GM12878 (cell line): ENCODE measurements at regions not wholly inside any gene's neighbourhood (a gene's known extent, or its start where the extent isn't known, plus 50 kb on each side); places are given as distances from the start of the nearest gene placed in this dataset.
"Not testable (repeated sequence)": the region's sequence is repeated elsewhere in the genome, so short reads cannot be mapped to it uniquely, and the experiment has no call there.

Experiments used
- ATAC-seq: fragments of 200-7000 bp; cut with Tn5 transposase; 3 replicates; pipeline ENCODE4 v1.9.1; 2020; ENCODE audit warnings: mild to moderate bottlenecking, moderate library complexity
- BruUV-seq: library from RNA; stranded (reverse); fragments of 400-500 nt; replicated peaks from 2 replicates; lab custom pipeline; 2021; lab: Mats Ljungman, UMichigan
- CTCF ChIA-PET: fragments of 300-600 bp; sonication (Branson Sonifier 250); formaldehyde crosslinking; extraction: SDS; loops from one replicate; lab custom pipeline; 2021; ENCODE audit warnings: inconsistent platforms; lab: Yijun Ruan, JAX
- POLR2A ChIA-PET: fragments of 350-600 bp; formaldehyde crosslinking; extraction: SDS; loops from one replicate; lab custom pipeline; 2021; ENCODE audit warnings: inconsistent platforms; lab: Charles Lee
- RAD21 ChIA-PET: fragments of 300-600 bp; sonication (Branson Sonifier 250); formaldehyde crosslinking; loops from one replicate; lab custom pipeline; 2023; ENCODE audit warnings: antibody characterized with exemption; ENCODE audit not compliant: unreplicated experiment; lab: Charles Lee
- SMC1A ChIA-PET: fragments of 300-600 bp; sonication (Branson Sonifier 250); formaldehyde crosslinking; loops from one replicate; lab custom pipeline; 2023; ENCODE audit not compliant: unreplicated experiment, uncharacterized antibody; lab: Charles Lee
- DNase-seq: peaks from one replicate; pipeline ENCODE4 v3.0.0-alpha.2; 2011; ENCODE audit warnings: low read depth, low spot score
- FAIRE-seq: peaks from 3 replicates; lab custom pipeline; 2011; peaks lifted over from hg19 to GRCh38; lab: Jason Lieb, UNC
- H2AFZ ChIP-seq: 2 replicates; pipeline ENCODE4 v1.6.0; 2011; ENCODE audit warnings: low read depth, low read length, control low read depth; ENCODE audit not compliant: control insufficient read depth
- H3K27ac ChIP-seq: 2 replicates; pipeline ENCODE4 v1.5.1; 2011; ENCODE audit warnings: control low read depth; ENCODE audit not compliant: control insufficient read depth, insufficient read depth
- H3K27me3 ChIP-seq, 2 experiments: replicated peaks in 1 of 2; 2 replicates each; pipeline versions ENCODE4 v1.6.0 to v1.6.1; 2011; ENCODE audit warnings: low read length in 1 of 2; ENCODE audit not compliant: control insufficient read depth in 2 of 2, insufficient read depth in 2 of 2
- H3K36me3 ChIP-seq, 2 experiments: 2 replicates each; pipeline ENCODE4 v1.5.1; 2011; ENCODE audit warnings: low read length in 1 of 2; ENCODE audit not compliant: control insufficient read depth in 2 of 2, insufficient read depth in 2 of 2
- H3K4me1 ChIP-seq: 2 replicates; pipeline ENCODE4 v1.6.1; 2011; ENCODE audit warnings: mild to moderate bottlenecking, low read length, moderate library complexity, mixed read lengths; ENCODE audit not compliant: control insufficient read depth, insufficient read depth
- H3K4me2 ChIP-seq: 2 replicates; pipeline ENCODE4 v1.6.0; 2011; ENCODE audit warnings: control low read depth; ENCODE audit not compliant: control insufficient read depth, insufficient read depth
- H3K4me3 ChIP-seq: fragments of 200-600 bp; sonication (generic); 2 replicates; pipeline ENCODE4 v1.5.1; 2016
- H3K79me2 ChIP-seq: 2 replicates; pipeline ENCODE4 v1.6.0; 2011; ENCODE audit warnings: low read length; ENCODE audit not compliant: control insufficient read depth, insufficient read depth
- H3K9ac ChIP-seq: 2 replicates; pipeline ENCODE4 v1.8.0; 2011; ENCODE audit warnings: low read length, control low read depth, mixed read lengths; ENCODE audit not compliant: control insufficient read depth, insufficient read depth
- H3K9me3 ChIP-seq: replicated peaks from 3 replicates; pipeline ENCODE4 v1.5.1; 2011; ENCODE audit warnings: mild to moderate bottlenecking, low read length; ENCODE audit not compliant: control insufficient read depth, insufficient read depth
- H4K20me1 ChIP-seq: 2 replicates; pipeline ENCODE4 v1.6.0; 2011; ENCODE audit not compliant: control insufficient read depth, insufficient read depth
- CHD1 ChIP-seq: IDR thresholded peaks from 2 replicates; pipeline ENCODE4 v1.6.1; 2012; ENCODE audit warnings: low read depth, low read length, improper control_type of control experiment
- HSF1 ChIP-seq: fragments of 150-350 bp; IDR thresholded peaks from 2 replicates; pipeline ENCODE4 v1.6.1; 2014; ENCODE audit warnings: mild to moderate bottlenecking, low read depth, low read length
- ZNF687 ChIP-seq: fragments of 450-650 bp; IDR thresholded peaks from 2 replicates; pipeline ENCODE4 v1.6.1; 2017; ENCODE audit warnings: mild to moderate bottlenecking, moderate library complexity
- WGBS: methylation state at CpG from one replicate; pipeline ENCODE4 v1.1.6; 2016; ENCODE audit warnings: low lambda C conversion rate; ENCODE audit not compliant: insufficient replicate concordance, insufficient coverage; ENCODE audit errors: missing lambda C conversion rate; 5-methylcytosine and 5-hydroxymethylcytosine counted together
- in situ Hi-C: fragments of 300-500 bp; cut with MboI; formaldehyde crosslinking; loops from 9 replicates; pipeline ENCODE4 v1.14.3; 2018; ENCODE audit warnings: mixed read lengths
- intact Hi-C: fragments of 100-400 bp; cut with micrococcal nuclease; formaldehyde crosslinking; loops from one replicate; pipeline ENCODE4 v1.14.2; 2022; ENCODE audit not compliant: unreplicated experiment

- Histone ChIP-seq H3K4me1 (no peaks in the 10 kb centered on the region), H3K27me3 (no peaks in the 10 kb centered on the region), H4K20me1 (no peaks in the 10 kb centered on the region), H3K9ac (no peak overlapping the region), H2AFZ (no peak overlapping the region), H3K79me2 (no peaks in the 10 kb centered on the region), H3K27ac (no peak overlapping the region), H3K4me2 (no peak overlapping the region), H3K4me3 (no peak overlapping the region), H3K9me3 (no peaks in the 10 kb centered on the region), H3K36me3 (no peaks in the 10 kb centered on the region)
- ChIA-PET POLR2A (no interaction called here), SMC1A (no interaction called here), CTCF (interaction anchor here (1.3 kb wide), 1 partner anchor 10 kb away, joined by 3 read pairs; no protein-coding TSS in a partner anchor), RAD21 (no interaction called here)
- TF ChIP-seq ZNF687, result no peak
- 0% methylated on average over 3 of the region's 3 CpGs for WGBS
- DNase-seq (no peak), ATAC-seq (no peak), FAIRE-seq (no peak)
- in situ Hi-C loops (no loop called here), intact Hi-C loops (no loop called here)
- no TSS peak for BruUV-seq
These were observed 234.1 kb upstream of the ACTBL2 start for GRCh38 chr5:57716661-57717060.

GRCh38 chr5:57715296-57715695, 232.7 kb upstream of the ACTBL2 start:
- RAD21 ChIA-PET, result no interaction called here
- Histone ChIP-seq H3K4me2 (no peak overlapping the region), H3K9me3 (no peaks in the 10 kb centered on the region), H4K20me1 (no peaks in the 10 kb centered on the region), H2AFZ (no peak overlapping the region), H3K36me3 (no peaks in the 10 kb centered on the region), H3K4me3 (no peak overlapping the region), H3K4me1 (no peaks in the 10 kb centered on the region), H3K27me3 (no peaks in the 10 kb centered on the region), H3K27ac (no peak overlapping the region), H3K9ac (no peak overlapping the region), H3K79me2 (no peaks in the 10 kb centered on the region)
- in situ Hi-C loops, result no loop called here
- intact Hi-C loops, result no loop called here
- no TSS peak for BruUV-seq
- CTCF ChIA-PET, result no interaction called here
- 2% methylated on average over 2 of the region's 2 CpGs for WGBS
- DNase-seq, result no peak
- FAIRE-seq, result no peak
- no peak for ATAC-seq
- POLR2A ChIA-PET, result no interaction called here
- TF ChIP-seq HSF1 (no peak), CHD1 (no peak)
- SMC1A ChIA-PET, result no interaction called here

- H2AFZ ChIP-seq, H3K27me3 ChIP-seq, H3K79me2 ChIP-seq, in situ Hi-C loops, H3K27ac ChIP-seq, POLR2A ChIA-PET, H3K36me3 ChIP-seq, H3K9me3 ChIP-seq, SMC1A ChIA-PET, RAD21 ChIA-PET, H3K9ac ChIP-seq, H3K4me3 ChIP-seq, ATAC-seq, CTCF ChIA-PET, H3K4me1 ChIP-seq, DNase-seq, H3K4me2 ChIP-seq, intact Hi-C loops, FAIRE-seq, BruUV-seq, H4K20me1 ChIP-seq: not testable (repeated sequence)
- WGBS, result 28% methylated on average over 3 of the region's 3 CpGs
These were observed 230.9 kb upstream of the ACTBL2 start for GRCh38 chr5:57713535-57713934.
